GM21723 (cell line): ENCODE measurements at regions not wholly inside any gene's neighbourhood (a gene's known extent, or its start where the extent isn't known, plus 50 kb on each side); places are given as distances from the start of the nearest gene placed in this dataset.

Source experiments
- ATAC-seq: cut with Tn5 transposase; IDR thresholded peaks from one replicate; pipeline ENCODE4 v1.9.1; 2021; ENCODE audit warnings: mild to moderate bottlenecking, moderate library complexity; ENCODE audit not compliant: unreplicated experiment

DNA sequence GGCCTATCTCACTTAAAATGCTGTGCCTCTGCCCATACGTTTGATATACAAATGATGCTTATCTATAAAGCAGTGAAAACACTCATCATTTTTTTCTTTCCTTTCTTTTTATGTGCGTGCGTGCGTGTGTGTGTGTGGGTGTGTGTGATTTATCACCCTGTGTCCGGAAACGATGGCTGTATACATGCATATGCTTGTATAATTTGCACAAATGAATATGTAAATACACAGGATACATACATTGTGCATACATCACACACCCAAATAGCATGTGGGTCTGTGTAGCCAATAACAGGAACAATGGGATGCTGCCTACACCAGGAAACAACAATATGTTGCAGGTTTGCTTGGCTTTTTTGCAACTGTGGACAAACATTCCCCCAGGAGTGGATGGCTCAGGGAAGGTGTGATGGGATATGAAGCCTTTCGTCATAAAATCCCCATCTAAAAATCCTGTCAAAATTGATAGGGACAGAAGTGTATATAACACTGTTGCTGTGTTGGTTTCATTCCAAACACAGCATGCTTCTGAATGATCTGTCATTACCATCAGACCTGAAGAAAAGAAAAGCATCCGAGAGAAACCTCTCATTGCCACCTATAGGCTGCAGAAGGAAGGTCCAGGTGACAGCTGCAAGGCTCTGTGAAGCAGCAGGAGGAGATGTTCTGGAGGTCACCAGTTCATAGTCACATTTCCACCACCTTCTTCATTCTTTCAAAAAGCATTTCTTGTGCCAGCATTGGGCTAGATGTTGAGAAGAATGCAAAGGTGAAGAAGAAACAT lies 503.9 kb upstream of the NR2F2 start:
- no peak for ATAC-seq

DNA sequence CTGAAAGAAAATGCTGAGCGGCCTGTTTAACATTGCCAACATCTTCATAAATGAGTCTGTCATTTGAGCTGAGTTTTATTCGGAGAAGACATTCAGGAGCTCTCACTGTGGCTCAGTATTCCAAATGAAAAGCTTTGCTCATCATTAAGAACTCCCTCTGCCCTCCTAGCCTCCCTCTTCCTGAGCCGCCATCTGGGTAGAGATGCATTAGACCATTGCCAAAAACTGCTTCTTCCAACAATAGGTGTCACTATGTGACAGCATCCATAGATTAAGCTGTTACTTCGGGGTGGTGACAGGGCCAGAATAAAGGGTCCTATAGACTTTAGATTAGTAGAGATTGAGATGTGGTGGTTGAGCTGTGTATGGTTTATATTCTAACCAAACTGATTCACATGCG lies 501.4 kb upstream of the NR2F2 start:
- no peak for ATAC-seq

DNA sequence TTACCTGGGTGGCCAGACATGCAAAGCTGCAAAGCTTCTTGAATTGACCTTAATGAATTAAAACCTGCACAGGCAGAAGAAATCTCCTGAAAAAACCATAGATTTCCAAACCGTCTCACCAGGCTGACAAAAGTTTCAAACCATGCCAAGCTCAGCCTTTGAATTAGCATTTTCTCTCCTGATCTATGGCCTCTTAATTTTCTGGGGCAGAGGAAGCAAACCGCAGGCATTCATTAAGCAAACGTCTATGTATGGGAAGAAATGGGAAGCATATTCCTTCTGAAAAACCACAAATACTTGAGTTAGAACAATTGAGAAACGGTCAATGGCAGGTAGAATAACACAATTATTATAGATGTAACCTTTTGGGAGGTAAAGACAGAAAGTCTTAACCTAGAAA lies 500.2 kb upstream of the NR2F2 start:
- ATAC-seq, result no peak

DNA sequence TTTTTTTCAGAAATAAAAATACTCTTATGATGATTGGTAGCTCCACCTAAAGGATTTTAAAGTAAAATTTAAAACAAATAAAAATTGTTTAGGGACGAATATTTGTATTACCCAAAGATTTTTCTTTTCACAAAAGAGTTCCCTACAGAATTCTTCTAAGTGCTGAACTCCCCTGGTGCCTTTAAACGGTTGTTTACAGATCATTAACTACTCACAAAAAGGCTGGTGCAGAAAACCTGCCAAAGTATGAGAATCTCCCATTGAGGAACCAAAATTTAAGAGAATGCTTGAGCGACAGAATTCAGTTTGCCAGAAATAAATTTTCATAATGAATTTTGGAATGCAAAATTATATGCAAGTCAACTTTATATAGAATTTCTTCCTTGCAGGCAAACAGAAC lies 497.8 kb upstream of the NR2F2 start:
- ATAC-seq, result no peak

DNA sequence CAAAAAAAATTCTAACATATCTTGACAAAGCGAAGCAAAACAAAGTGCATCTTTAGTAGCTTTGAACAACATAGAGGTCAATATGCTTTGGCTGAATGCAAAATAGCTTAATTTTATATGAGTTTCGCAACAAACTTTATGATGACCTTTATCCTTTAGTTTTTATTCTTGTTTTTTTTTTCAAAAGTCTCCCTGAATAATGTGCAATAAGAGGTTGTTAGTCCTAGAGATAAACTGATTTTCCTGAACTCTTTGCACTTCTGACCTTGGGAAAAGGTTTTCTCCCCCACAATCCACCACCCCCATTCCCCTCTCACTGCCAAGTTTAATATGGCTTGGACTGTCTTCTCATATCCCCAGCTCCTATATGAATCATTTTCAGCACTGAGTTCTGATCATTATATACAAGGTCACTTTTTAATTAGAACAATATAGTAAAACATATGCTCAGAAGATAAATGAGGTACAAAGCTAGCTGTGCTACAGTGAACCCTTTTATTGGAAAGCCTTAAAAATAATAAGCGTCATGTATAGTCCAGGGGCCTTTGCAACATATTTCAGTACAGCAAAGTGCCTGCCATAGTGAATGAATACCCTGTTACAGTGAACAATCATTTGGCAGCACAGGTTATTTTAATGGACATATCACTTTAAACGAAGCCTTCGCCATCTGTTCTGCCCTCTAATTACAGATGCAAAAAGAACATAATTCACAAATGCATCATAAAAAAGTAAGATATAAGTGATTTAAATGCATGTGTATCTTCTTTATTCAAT lies 496.3 kb upstream of the NR2F2 start:
- ATAC-seq, result no peak

DNA sequence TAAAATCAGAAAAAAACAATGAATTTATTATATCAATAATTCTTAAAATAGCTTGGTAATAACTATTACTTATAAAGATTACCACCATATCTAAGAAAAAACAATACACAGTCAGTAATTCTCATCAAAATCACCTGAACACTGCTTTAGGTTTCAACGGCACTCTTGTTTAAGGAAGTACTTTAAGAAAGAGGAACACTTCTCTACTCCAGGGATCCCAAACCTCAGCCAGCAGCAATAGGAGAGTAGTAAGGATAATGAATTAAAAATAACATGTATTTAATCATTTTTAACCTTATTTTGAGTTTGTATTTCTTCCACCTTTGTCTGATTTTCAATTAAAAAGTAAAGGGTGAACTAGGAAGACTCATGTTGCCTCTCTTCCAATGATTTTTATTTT lies 494.0 kb upstream of the NR2F2 start:
- no peak for ATAC-seq

DNA sequence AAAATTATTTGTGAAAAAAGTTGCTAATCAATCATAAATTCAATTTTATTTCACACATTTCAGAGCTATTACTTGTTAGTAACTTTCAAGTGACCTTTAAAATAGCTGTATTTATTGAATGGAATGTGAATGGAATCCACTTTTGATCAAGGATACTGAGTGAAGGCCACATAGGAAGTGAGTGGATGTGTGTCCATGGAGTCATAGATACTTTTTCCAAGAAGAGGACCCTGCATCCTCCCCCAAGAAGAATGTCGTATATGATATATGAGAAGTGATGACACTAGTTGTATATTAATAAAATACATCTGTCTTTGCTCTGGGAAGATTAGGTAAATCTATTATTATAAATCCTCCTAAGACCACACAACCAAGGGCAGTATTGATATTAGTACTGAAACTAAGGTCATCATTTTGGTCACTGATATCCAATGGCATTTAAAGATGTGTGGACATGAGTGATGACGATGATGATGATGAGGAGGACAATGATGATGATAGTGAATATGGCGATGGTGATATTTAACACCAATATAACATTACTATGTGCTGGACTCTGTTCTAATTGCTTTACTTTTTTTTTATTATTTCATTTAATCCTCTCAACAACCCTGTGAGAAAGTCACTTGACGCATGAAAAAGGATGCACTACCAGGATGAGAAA lies 493.0 kb upstream of the NR2F2 start:
- ATAC-seq, result no peak

DNA sequence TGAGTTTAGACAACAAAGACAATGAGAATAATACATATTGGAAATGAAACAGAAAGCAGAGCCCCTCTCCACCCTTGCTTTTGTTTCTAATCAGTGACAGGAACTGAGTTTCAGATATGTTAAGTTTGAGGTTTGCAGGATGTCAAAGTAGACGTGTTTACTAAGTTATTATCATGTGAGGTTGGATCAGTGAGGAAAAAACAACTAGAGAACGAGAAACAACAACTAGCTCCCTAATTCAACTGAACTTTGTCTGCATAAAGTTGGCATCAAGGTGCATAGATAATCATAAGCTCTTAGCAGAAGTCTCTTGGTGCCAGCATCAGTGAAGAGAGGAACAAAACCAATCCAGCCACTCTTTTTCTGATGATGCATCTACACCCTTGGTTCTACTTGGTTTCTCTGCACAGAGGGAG lies 491.1 kb upstream of the NR2F2 start:
- ATAC-seq, result peak; percentile 95

DNA sequence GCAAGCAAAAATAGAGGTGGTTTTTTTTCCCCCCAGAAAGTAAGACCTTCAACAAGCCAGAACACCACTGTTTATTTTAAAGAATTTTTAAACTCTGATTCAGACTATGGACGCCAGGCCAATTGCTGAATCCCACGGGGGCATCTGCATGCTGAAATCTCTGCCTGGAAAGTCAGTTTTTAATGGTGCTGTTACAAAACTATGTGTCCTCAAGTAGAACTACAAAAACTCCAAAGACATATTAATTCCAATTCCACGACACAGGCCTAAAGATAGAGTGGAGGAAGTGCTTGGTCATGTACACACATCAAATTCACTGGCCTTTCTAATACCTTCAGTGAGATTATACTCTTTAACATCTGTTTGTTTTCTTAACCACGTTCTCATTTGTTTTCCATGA lies 490.5 kb upstream of the NR2F2 start:
- ATAC-seq, result no peak

DNA sequence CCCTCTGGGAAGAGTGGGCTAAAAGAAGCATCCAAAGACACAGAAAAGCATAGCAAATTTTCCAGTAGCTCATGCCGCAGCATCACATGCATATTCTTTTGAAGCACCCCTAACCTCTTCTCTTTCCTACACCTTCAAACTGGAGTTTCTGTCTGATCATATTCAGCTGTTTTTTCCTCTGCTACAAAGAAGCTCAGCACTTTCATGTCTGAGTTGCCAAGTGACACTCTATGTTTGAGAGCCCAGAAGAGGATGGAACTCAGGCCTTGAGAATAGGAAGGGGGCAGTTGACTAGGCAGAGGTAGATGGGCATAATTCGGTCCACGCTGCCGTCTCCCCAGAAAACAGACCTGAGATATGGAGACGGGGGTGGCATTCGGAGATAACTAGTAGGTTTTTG lies 489.6 kb upstream of the NR2F2 start:
- no peak for ATAC-seq

DNA sequence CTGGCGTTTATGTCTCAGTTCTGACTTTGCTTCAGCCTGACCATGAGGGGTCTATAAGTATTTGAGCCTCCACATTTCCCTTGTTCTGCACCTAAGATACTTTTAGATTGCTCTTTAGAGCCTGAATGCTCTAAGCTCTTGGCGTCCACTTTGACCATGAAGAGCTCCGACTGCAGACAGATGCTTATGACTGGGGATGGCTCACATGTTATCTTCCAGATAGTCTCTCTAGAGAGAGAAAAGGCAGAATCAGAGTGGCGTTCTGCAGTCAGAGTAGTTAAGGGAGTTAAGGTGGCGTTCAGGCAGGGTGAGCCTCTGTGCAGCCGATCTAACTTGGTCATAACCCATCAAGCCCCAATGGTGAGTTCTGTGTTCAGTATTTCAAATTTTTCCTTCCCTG lies 487.9 kb upstream of the NR2F2 start:
- no peak for ATAC-seq

DNA sequence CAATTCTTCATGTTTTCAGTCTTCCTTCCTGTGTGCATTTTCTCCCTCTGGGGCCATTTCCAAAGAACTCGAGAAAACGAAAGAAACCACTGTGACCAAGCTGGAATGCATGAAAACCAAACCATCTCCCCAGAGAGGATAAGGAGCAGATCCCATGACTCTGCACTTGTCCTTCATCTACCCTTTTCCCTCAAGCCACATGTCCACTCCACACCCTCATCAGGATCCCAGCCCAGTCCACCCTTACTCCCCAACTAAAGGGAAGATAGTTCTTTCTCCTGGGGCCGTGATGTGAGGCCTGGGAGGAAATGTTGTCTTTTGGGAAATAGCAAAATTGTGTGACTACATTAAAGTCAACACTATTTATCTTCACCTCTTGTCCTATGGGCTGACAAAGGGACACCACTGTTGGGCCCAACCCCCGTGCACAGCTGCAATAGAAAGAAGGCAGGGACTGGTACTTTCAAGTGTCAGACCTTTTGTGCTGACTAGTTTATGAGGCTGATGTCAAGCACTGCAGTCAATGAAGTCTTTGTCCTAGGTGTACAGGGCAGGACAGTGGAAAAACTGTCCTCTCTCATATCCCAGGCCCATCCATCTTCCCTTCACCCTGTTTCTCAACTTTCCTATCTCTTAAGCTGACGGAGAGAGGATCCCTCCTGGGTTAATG lies 487.1 kb upstream of the NR2F2 start:
- no peak for ATAC-seq

DNA sequence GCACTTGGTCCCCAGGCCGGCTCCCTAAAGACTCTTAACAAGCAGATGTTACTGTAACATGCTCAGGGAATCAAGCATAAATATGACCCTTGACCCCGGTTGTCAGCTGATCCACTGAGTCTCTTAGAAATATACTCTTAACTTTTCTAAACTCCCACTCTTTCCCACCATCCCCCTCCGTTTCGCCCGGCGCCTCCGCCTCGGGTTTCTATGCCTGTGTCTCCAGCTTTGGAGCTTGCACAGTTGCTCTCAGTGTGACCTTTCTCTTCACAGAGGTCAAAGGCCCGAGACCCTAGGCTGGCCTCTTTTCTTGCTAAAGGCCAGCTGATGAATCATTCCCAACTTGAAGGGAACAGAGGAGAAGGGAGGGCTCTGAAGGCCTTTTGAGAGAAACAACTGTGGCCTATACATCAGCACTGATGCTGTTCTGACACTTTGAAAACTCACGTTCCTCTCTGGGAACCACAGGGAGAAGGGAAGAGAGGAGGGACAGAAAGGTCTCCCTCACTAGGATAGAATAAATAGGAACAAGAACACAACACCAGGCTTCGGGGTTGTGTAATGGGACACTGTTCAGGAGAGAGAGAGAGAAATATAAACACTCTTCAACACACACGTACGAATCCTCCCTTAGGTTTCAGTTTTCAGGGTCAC lies 484.5 kb upstream of the NR2F2 start:
- ATAC-seq, result no peak

DNA sequence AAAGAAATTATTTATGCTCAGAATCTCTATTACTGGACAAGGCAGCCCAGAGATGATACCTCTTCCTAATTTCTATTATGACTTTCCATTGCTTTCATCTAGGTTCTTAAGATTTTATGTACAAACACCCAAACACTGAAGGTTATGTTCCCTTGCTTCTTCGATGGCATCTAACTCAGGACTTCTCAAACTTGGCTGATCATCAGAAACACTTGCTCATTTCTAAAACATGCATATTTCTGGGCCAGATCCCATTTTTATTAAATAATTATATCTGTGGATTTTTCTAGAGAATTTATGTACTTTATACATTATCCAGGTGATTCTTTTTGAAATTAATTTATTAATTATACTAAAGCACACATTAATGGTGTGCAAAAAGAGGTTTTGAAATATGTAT lies 482.4 kb upstream of the NR2F2 start:
- no peak for ATAC-seq

DNA sequence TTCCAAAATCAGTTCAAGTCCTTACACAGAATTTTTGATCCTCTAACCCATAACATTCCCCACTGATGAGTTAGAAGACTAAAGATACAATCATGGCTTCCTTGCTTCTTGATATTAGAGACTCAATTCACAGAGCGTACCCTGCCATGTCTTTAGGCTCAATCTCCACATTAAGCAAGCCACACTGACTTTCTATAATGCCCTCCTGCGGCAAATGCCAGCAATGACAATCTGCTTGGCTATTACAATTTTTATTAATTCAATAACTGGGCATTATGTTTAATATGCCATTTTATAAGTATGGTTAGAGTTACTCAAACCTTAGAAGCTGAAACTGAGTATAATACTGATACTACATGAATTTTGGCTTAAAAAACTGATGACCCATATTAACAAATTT lies 479.7 kb upstream of the NR2F2 start:
- ATAC-seq, result no peak

DNA sequence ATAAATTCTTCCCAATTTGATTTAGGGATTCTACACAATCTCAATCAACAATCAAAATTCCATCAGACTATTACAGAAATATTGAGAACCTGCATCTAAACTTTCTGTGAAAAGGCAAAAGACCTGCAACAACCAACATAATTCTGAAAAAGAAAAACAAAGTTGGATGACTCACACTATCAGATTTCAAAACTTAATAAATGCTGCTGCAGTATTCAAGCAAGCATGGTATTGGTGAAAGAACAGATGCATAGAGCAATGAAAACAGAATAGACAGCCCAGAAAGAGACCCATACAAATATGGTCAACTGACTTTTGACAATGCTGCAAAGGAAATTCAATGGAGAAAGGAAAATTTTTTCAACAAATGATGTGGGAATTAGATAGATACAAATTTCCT lies 477.1 kb upstream of the NR2F2 start:
- no peak for ATAC-seq

DNA sequence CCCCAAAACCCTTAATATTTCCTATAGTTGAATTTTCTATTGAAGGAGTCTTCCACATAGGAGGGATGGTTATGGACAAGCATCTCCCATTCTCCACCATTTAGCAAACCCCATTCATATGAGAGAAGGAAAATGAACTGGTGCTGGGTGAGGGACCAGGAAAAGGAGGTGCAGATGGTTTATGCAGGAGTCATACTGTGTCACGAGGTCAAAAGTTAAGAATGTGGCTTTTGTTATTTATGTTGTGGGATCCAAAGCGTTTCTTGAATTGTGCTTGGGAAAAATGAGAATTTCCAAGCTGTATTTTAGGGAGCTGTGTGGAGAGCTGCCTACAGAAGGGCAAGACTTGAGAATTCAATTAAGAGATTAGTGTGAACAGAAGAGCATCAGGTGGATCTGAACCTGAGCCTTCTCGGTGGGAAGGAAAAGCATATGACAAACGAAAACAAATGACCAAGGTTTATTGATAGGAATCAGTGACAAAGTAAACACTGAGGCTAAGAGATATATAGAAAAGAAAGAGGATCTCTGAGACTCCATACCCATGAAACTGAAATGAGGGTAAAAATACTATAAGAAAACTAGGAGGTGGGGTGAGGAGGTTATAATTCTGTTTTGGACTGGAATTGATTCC lies 473.3 kb upstream of the NR2F2 start:
- no peak for ATAC-seq

DNA sequence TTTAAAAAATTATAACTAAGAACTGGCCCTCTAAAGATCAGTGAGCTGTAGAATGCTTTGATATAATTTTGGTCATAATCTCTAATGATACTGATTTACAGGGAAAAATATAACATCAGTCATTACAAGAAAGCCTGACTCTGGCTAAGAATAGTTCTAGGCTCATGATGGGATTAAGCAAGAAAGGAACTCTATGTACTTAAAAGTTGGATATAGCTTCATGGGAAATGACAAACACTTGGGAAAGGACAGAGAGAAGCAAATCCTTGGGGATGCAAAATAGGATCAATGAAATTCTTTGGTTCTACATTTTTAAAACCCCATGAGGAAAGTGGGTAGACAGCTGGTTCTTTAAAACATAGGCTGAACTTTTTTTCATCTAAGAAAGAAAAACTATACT lies 472.7 kb upstream of the NR2F2 start:
- no peak for ATAC-seq

DNA sequence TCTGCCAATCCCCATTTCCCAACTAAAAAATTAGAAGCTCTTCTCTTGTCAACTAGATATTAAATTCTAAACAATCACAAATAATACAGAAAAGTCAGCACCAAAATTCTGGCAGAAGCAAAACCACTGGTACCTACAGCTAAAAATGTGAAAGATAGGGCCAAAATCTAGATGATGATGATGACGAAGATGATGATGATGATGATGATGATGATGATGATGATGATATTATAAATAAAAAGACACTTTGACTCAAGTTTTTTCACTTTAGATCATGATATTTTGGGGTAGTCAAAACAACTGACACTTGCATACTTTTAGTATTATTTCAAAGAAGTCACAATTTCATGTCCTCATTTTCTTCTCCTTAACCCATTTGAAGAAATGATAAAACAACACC lies 470.1 kb upstream of the NR2F2 start:
- ATAC-seq, result no peak

DNA sequence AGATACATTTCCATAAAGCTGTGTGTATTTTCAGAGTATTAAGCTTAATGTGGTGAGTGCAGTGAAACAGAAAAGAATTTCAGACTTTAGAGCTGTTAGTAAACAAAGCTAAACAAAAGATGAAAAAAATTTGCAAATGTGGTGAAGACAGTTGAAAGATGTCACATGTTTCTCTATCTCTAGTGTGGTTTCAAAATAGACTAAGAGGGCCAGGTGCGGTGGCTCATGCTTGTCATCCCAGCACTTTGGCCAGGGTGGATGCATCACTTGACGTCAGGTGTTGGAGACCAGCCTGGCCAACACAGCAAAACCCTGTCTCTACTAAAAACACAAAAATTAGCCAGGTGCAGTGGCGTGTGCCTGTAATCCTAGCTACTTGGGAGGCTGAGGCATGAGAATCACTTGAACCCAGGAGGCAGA lies 466.0 kb upstream of the NR2F2 start:
- peak; percentile 86 for ATAC-seq
